RWPE2 (cell line): ENCODE measurements at regions not wholly inside any gene's neighbourhood (a gene's known extent, or its start where the extent isn't known, plus 50 kb on each side); places are given as distances from the start of the nearest gene placed in this dataset.

Experiments
- ATAC-seq: fragments of 200-7000 bp; cut with Tn5 transposase; 3 replicates; pipeline ENCODE4 v1.9.1; 2021; ENCODE audit warnings: low read depth
- DNase-seq: peaks from one replicate; pipeline ENCODE4 v3.0.0-alpha.2; 2020; ENCODE audit warnings: low spot score
- H3K27ac ChIP-seq: fragments of 450-650 bp; 2 replicates; pipeline ENCODE4 v1.5.1; 2017; ENCODE audit warnings: mild to moderate bottlenecking; ENCODE audit not compliant: poor library complexity, severe bottlenecking
- H3K27me3 ChIP-seq: fragments of 250-450 bp; sonication (Bioruptor Pico); 2 replicates; pipeline ENCODE4 v1.5.1; 2021; ENCODE audit warnings: mild to moderate bottlenecking, moderate library complexity; ENCODE audit not compliant: insufficient read depth, poor library complexity, severe bottlenecking
- H3K36me3 ChIP-seq: fragments of 250-450 bp; sonication (Bioruptor Pico); 2 replicates; pipeline ENCODE4 v1.5.1; 2020; ENCODE audit warnings: low read depth, mild to moderate bottlenecking, moderate library complexity
- H3K4me1 ChIP-seq: fragments of 250-450 bp; sonication (Bioruptor Pico); 2 replicates; pipeline ENCODE4 v1.5.1; 2021; ENCODE audit warnings: mild to moderate bottlenecking, moderate library complexity; ENCODE audit not compliant: insufficient read depth, poor library complexity, severe bottlenecking
- H3K4me3 ChIP-seq: fragments of 250-450 bp; sonication (Bioruptor Pico); 2 replicates; pipeline ENCODE4 v1.5.1; 2021; ENCODE audit warnings: mild to moderate bottlenecking, moderate library complexity; ENCODE audit not compliant: severe bottlenecking
- H3K9me3 ChIP-seq: fragments of 250-450 bp; sonication (Bioruptor Pico); 2 replicates; pipeline ENCODE4 v1.5.1; 2021; ENCODE audit warnings: mild to moderate bottlenecking, moderate library complexity; ENCODE audit not compliant: severe bottlenecking
- CTCF ChIP-seq: fragments of 450-650 bp; IDR thresholded peaks from one replicate; pipeline ENCODE4 v1.5.1; 2017; ENCODE audit warnings: mild to moderate bottlenecking, moderate library complexity; ENCODE audit not compliant: poor library complexity, severe bottlenecking

GRCh38 chr3:153944084-153944483 lies 177.1 kb upstream of the ARHGEF26 start:
- ATAC-seq (no peak), DNase-seq (no peak)
- no peak for TF ChIP-seq CTCF
- no peak overlapping the region for H3K4me3 ChIP-seq
- no peaks in the 10 kb centered on the region for H3K27me3 ChIP-seq
- no peak overlapping the region for H3K27ac ChIP-seq
- no peaks in the 10 kb centered on the region for H3K9me3 ChIP-seq
- no peaks in the 10 kb centered on the region for H3K36me3 ChIP-seq
- no peaks in the 10 kb centered on the region for H3K4me1 ChIP-seq

GRCh38 chr3:153951276-153951675 lies 169.9 kb upstream of the ARHGEF26 start:
- TF ChIP-seq CTCF: no peak
- no peak overlapping the region for H3K27ac ChIP-seq
- H3K4me3 ChIP-seq: no peak overlapping the region
- no peaks in the 10 kb centered on the region for H3K9me3 ChIP-seq
- no peak for DNase-seq
- no peak for ATAC-seq
- H3K4me1 ChIP-seq: no peaks in the 10 kb centered on the region
- H3K27me3 ChIP-seq: no peaks in the 10 kb centered on the region
- no peaks in the 10 kb centered on the region for H3K36me3 ChIP-seq

DNA sequence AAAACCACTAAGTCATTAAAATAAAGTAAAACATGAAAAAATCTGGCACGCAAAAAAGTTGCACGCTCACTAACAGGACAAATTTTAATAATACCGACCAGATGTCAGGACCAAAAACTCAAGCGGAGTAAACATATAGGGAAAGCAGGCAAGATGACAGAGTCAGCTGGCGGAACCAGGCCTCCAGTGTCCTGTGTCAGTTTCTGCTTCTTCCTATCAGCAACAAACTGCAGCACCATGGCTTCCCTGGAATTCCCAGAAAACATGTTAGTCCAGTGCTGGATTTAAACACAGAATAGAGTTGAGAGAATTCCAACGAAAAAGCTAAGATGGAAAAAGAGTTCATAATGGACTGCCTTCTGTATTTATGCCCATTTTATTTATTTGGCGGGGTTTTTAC lies 169.1 kb upstream of the ARHGEF26 start:
- Histone ChIP-seq H3K4me3 (no peak overlapping the region), H3K27me3 (no peaks in the 10 kb centered on the region), H3K4me1 (no peaks in the 10 kb centered on the region), H3K27ac (no peak overlapping the region), H3K36me3 (no peaks in the 10 kb centered on the region), H3K9me3 (no peaks in the 10 kb centered on the region)
- DNase-seq (no peak), ATAC-seq (no peak)
- no peak for TF ChIP-seq CTCF

- H3K4me3 ChIP-seq: no peak overlapping the region
- H3K4me1 ChIP-seq: no peaks in the 10 kb centered on the region
- H3K36me3 ChIP-seq: no peaks in the 10 kb centered on the region
- no peaks in the 10 kb centered on the region for H3K9me3 ChIP-seq
- no peaks in the 10 kb centered on the region for H3K27me3 ChIP-seq
- no peak for DNase-seq
- no peak for ATAC-seq
- no peak overlapping the region for H3K27ac ChIP-seq
- no peak for TF ChIP-seq CTCF
These were observed 164.6 kb upstream of the ARHGEF26 start for GRCh38 chr3:153956613-153957012.

- no peak overlapping the region for H3K27ac ChIP-seq
- H3K36me3 ChIP-seq: no peaks in the 10 kb centered on the region
- no peak overlapping the region for H3K4me3 ChIP-seq
- ATAC-seq (no peak), DNase-seq (no peak)
- no peaks in the 10 kb centered on the region for H3K27me3 ChIP-seq
- H3K9me3 ChIP-seq: no peaks in the 10 kb centered on the region
- no peak for TF ChIP-seq CTCF
- no peaks in the 10 kb centered on the region for H3K4me1 ChIP-seq
These were observed 163.8 kb upstream of the ARHGEF26 start for GRCh38 chr3:153957421-153957820.
